HL-60 (cell line): ENCODE measurements at regions not wholly inside any gene's neighbourhood (a gene's known extent, or its start where the extent isn't known, plus 50 kb on each side); places are given as distances from the start of the nearest gene placed in this dataset.

ENCODE experiments used
- DNase-seq, 2 experiments: peaks; one replicate each; pipeline ENCODE4 v3.0.0-alpha.2; 2010 to 2020; ENCODE audit warnings: low read depth in 1 of 2, low spot score in 1 of 2
- H3K27ac ChIP-seq: fragments of 250-450 bp; sonication (Bioruptor Pico); replicated peaks from 2 replicates; pipeline ENCODE4 v1.5.1; 2020; ENCODE audit warnings: mild to moderate bottlenecking, moderate library complexity
- H3K27me3 ChIP-seq: fragments of 250-450 bp; sonication (Bioruptor Pico); 2 replicates; pipeline ENCODE4 v1.5.1; 2021; ENCODE audit warnings: mild to moderate bottlenecking, moderate library complexity; ENCODE audit not compliant: insufficient read depth, poor library complexity, severe bottlenecking
- H3K4me3 ChIP-seq: replicated peaks from 2 replicates; pipeline ENCODE4 v1.5.1; 2011; ENCODE audit warnings: mild to moderate bottlenecking, control low read depth, low read length; ENCODE audit not compliant: insufficient read depth
- CTCF ChIP-seq: IDR thresholded peaks from one replicate; pipeline ENCODE4 v1.5.1; 2011; ENCODE audit warnings: low read length, control low read depth, inconsistent platforms; ENCODE audit not compliant: insufficient read depth
- GABPA ChIP-seq: IDR thresholded peaks from 2 replicates; pipeline ENCODE4 v1.6.1; 2012; ENCODE audit warnings: low read depth
- POLR2AphosphoS5 ChIP-seq: IDR thresholded peaks from 2 replicates; pipeline ENCODE4 v1.6.1; 2012; ENCODE audit warnings: low read depth
- REST ChIP-seq: IDR thresholded peaks from 2 replicates; pipeline ENCODE4 v1.6.1; 2012; ENCODE audit warnings: low read depth; ENCODE audit not compliant: insufficient replicate concordance
- SPI1 ChIP-seq: IDR thresholded peaks from 2 replicates; pipeline ENCODE4 v1.6.1; 2012; ENCODE audit warnings: low read depth, mild to moderate bottlenecking, borderline replicate concordance

- no peak for DNase-seq
- no peak overlapping the region for H3K4me3 ChIP-seq
- H3K27me3 ChIP-seq: no peaks in the 10 kb centered on the region
- TF ChIP-seq POLR2AphosphoS5 (no peak), SPI1 (no peak), REST (no peak), GABPA (no peak), CTCF (no peak)
- no peak overlapping the region for H3K27ac ChIP-seq
Observed at GRCh38 chr12:22808860-22809259, 183.9 kb downstream of the ETNK1 start.

- TF ChIP-seq CTCF (no peak), SPI1 (no peak), GABPA (no peak), REST (no peak), POLR2AphosphoS5 (no peak)
- DNase-seq: no peak
- Histone ChIP-seq H3K4me3 (no peak overlapping the region), H3K27ac (no peak overlapping the region), H3K27me3 (no peaks in the 10 kb centered on the region)
Observed at GRCh38 chr12:22810036-22810435, 185.1 kb downstream of the ETNK1 start.

- no peaks in the 10 kb centered on the region for H3K27me3 ChIP-seq
- TF ChIP-seq CTCF (no peak), SPI1 (no peak), POLR2AphosphoS5 (no peak), GABPA (no peak)
- no peak overlapping the region for H3K4me3 ChIP-seq
- DNase-seq: no peak
- H3K27ac ChIP-seq: no peak overlapping the region
Observed at GRCh38 chr12:22812531-22812930, 187.6 kb downstream of the ETNK1 start.

- TF ChIP-seq GABPA: no peak
- TF ChIP-seq SPI1: no peak
- no peak for TF ChIP-seq CTCF
- TF ChIP-seq REST: no peak
- TF ChIP-seq POLR2AphosphoS5: no peak
- no peak for DNase-seq
- H3K27me3 ChIP-seq: no peaks in the 10 kb centered on the region
- H3K27ac ChIP-seq: no peak overlapping the region
- H3K4me3 ChIP-seq: no peak overlapping the region
Observed at GRCh38 chr12:22821985-22822384, 197.0 kb downstream of the ETNK1 start.
